Activated CD8-positive, alpha-beta memory T cell treated with anti-CD3 and anti-CD28 coated beads for 24 hours (primary cell): ENCODE measurements at regions not wholly inside any gene's neighbourhood (a gene's known extent, or its start where the extent isn't known, plus 50 kb on each side); places are given as distances from the start of the nearest gene placed in this dataset.

ENCODE experiments used
- DNase-seq: peaks from one replicate; pipeline ENCODE4 v3.0.0-alpha.2; 2020

DNA sequence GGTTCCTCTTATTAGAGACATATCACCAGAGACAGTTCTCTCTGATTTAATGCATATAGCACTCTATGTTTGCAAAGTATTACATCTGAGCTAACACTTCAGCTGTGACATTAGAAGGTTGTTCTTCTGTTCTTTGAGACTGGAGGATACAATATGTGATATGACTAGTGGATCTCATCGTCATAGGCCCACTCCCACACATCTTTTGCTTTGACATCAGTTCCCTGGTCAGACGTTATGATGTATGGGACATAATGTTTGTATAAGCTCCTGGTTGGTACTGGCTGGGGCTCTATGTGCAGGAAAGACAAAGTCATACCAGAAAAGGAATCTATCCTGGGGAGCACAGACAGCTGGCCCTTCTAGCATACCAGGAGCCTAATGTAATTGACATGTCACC lies 57.7 kb upstream of the MAML3 start:
- DNase-seq: no peak

- no peak for DNase-seq
Measured at GRCh38 chr4:140211161-140211560, 57.2 kb upstream of the MAML3 start.

DNA sequence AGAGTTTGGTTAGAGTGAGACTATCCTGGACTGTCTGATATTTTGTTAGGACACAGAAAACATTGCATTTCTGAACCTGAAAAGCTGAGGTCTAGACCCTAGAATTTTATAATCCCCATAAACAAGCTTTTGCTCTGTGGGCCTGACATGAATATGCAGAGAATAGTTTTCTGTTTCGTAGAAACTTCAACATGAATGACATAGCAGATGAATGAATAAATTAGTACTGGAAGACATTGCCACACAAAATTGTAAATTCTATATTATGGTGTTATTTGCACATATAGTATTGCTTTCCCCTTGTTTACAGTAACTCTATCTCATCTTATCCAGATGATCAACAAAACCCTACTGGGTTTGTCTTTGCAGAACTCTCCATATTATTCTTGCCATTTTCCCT lies 54.9 kb upstream of the MAML3 start:
- DNase-seq: no peak
